ENCODE measurements at regions not wholly inside any gene's neighbourhood (a gene's known extent, or its start where the extent isn't known, plus 50 kb on each side); places are given as distances from the start of the nearest gene placed in this dataset.
"Not testable (repeated sequence)": the region's sequence is repeated elsewhere in the genome, so short reads cannot be mapped to it uniquely, and the experiment has no call there.

DNA sequence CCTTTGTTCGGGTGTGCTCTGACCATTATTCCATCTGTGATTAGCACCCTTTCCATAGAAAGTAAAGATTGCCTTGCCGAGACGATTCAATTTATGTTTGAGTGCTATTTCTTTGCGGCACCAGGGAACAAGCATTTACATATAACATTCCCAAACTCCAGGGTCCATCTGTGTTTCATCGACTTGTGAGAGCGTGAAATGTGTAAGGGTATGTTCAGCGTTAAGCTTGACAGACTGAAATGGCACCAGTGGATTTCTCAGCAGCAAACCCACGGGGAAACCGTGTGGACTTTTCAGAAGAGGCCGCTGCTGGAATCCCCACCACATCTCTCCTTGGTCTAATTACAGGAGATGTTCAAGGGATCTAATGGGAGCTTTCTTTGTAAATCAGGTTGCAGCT, 270.5 kb downstream of the TCERG1L start:
- intact Hi-C loops (cut with DNase I) = no loop called here
- no peak overlapping the region for H3K27ac ChIP-seq
- WGBS, 2 donors = 88 to 97% methylated on average over 9 to 10 of the region's 10 CpGs
- TF ChIP-seq, protein P1, sequence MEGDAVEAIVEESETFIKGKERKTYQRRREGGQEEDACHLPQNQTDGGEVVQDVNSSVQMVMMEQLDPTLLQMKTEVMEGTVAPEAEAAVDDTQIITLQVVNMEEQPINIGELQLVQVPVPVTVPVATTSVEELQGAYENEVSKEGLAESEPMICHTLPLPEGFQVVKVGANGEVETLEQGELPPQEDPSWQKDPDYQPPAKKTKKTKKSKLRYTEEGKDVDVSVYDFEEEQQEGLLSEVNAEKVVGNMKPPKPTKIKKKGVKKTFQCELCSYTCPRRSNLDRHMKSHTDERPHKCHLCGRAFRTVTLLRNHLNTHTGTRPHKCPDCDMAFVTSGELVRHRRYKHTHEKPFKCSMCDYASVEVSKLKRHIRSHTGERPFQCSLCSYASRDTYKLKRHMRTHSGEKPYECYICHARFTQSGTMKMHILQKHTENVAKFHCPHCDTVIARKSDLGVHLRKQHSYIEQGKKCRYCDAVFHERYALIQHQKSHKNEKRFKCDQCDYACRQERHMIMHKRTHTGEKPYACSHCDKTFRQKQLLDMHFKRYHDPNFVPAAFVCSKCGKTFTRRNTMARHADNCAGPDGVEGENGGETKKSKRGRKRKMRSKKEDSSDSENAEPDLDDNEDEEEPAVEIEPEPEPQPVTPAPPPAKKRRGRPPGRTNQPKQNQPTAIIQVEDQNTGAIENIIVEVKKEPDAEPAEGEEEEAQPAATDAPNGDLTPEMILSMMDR (IDR thresholded peaks at IDR 0.05) = no peak
- TF ChIP-seq POLR2A (IDR thresholded peaks at IDR 0.05) = no peak
- H3K4me1 ChIP-seq = no peaks in the 10 kb centered on the region
- DNase-seq = no peak
- peaks cover 0 to 39% (median 0%) of the 10 kb centered on the region in 4 donors for H3K27me3 ChIP-seq
- no peaks in the 10 kb centered on the region for H3K9me3 ChIP-seq
- H3K4me3 ChIP-seq = no peak overlapping the region
- no peaks in the 10 kb centered on the region for H3K36me3 ChIP-seq

DNA sequence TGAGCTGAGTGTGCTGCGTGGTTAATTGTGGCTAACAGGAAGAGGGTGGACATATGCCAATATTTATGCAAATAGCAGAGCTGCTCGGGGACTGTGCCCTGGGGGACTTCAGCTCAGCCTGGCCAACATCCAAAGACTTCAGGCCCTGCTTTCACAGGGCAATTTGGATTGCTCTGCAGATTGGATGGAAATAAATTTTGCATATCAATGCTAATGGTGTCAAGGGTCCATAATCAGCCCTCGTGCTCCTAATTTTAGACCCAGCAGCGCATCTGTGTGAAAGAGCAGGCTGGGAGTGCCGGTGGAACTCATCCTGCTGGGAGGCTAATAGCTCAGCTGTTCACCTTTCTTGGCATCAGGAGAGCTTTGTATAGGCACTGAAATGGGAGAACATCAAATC, 270.1 kb downstream of the TCERG1L start:
- no peak overlapping the region for H3K4me3 ChIP-seq
- no peaks in the 10 kb centered on the region for H3K9me3 ChIP-seq
- DNase-seq = no peak
- H3K4me1 ChIP-seq = no peaks in the 10 kb centered on the region
- 59 to 67% methylated on average over 4 to 5 of the region's 5 CpGs for WGBS, 2 donors
- intact Hi-C loops (cut with DNase I) = no loop called here
- TF ChIP-seq, protein P1 (IDR thresholded peaks at IDR 0.05) = no peak
- TF ChIP-seq POLR2A (IDR thresholded peaks at IDR 0.05) = no peak
- H3K36me3 ChIP-seq = no peaks in the 10 kb centered on the region
- H3K27ac ChIP-seq = no peak overlapping the region
- H3K27me3 ChIP-seq = peaks cover 0 to 36% (median 0%) of the 10 kb centered on the region in 4 donors

DNA sequence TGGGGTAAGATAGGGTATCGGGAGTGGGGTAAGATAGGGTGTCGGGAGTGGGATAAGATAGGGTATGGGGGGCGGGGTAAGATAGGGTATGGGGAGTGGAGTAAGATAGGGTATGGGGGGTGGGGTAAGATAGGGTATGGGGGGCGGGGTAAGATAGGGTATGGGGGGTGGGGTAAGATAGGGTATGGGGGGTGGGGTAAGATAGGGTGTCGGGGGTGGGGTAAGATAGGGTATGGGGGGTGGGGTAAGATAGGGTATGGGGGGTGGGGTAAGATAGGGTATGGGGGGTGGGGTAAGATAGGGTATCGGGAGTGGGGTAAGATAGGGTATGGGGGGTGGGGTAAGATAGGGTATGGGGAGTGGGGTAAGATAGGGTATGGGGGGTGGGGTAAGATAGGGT, 269.5 kb downstream of the TCERG1L start:
- H3K27ac ChIP-seq; DNase-seq; H3K36me3 ChIP-seq; H3K4me1 ChIP-seq; H3K4me3 ChIP-seq; intact Hi-C loops (cut with DNase I); H3K9me3 ChIP-seq: not testable (repeated sequence)
- 50% methylated on average over 1 of the region's 6 CpGs; no CpG with 5 or more reads in 1 of the 2 donors for WGBS, 2 donors
- H3K27me3 ChIP-seq = peaks cover 0 to 36% (median 0%) of the 10 kb centered on the region in 4 donors

Small RNA genes lying in the stretch of these regions (small RNA-seq; reads per million reads assigned to genes)
- 0.28 to 1.0 (median 0.56) reads per million in 4 donors for gene MIR378C
- 0 reads per million in 4 donors for gene RF00019
